AG04450 (cell line): ENCODE measurements at regions not wholly inside any gene's neighbourhood (a gene's known extent, or its start where the extent isn't known, plus 50 kb on each side); places are given as distances from the start of the nearest gene placed in this dataset.

ENCODE experiments used
- CTCF ChIA-PET: fragments of 300-600, 350-600 bp; formaldehyde crosslinking; extraction: SDS; loops from one replicate; lab custom pipeline; 2022; ENCODE audit warnings: antibody characterized with exemption, inconsistent platforms; lab: Charles Lee
- POLR2A ChIA-PET: fragments of 350-600 bp; formaldehyde crosslinking; extraction: SDS; loops from one replicate; lab custom pipeline; 2021; ENCODE audit warnings: antibody characterized with exemption, inconsistent platforms; lab: Yijun Ruan, JAX
- DNase-seq: peaks from one replicate; pipeline ENCODE4 v3.0.0-alpha.2; 2011; ENCODE audit warnings: low read depth, low spot score
- H3K27ac ChIP-seq: one replicate; pipeline ENCODE4 v1.5.1; 2012; ENCODE audit warnings: low read depth, low read length, control low read depth
- H3K27me3 ChIP-seq: one replicate; pipeline ENCODE4 v1.6.0; 2012; ENCODE audit warnings: low read length; ENCODE audit not compliant: control insufficient read depth, insufficient read depth
- H3K4me3 ChIP-seq: 2 replicates; pipeline ENCODE4 v1.5.1; 2011; ENCODE audit warnings: mild to moderate bottlenecking, low read depth, low read length, control low read depth
- H3K9me3 ChIP-seq: 2 replicates; pipeline ENCODE4 v1.5.1; 2012; ENCODE audit warnings: low read length; ENCODE audit not compliant: control insufficient read depth, insufficient read depth
- TF ChIP-seq, protein P1 (sequence below): IDR thresholded peaks from 2 replicates; pipeline ENCODE4 v1.5.1; 2011; ENCODE audit warnings: low read depth, low read length, control low read depth, inconsistent platforms

DNA sequence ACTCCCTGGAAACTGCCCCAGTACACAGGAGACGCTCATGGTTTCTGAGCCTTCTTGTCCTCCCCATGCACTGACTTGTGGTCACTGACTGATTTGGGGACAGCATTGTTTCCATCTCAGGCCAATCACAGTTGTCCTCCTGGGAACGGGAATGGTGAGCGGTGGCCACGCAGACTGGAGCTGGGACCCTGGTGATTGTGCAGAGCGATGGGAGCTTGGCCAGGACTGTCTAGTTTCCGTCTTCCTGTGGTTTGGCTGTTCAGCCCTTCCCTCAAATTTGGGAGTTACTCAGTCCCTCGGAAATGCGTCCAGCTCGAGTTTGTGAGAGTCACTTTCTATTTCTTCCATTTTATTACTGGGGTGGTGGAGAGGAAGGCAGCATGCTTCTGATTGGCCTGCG, 250.9 kb downstream of the ACTR3B start:
- TF ChIP-seq, protein P1, sequence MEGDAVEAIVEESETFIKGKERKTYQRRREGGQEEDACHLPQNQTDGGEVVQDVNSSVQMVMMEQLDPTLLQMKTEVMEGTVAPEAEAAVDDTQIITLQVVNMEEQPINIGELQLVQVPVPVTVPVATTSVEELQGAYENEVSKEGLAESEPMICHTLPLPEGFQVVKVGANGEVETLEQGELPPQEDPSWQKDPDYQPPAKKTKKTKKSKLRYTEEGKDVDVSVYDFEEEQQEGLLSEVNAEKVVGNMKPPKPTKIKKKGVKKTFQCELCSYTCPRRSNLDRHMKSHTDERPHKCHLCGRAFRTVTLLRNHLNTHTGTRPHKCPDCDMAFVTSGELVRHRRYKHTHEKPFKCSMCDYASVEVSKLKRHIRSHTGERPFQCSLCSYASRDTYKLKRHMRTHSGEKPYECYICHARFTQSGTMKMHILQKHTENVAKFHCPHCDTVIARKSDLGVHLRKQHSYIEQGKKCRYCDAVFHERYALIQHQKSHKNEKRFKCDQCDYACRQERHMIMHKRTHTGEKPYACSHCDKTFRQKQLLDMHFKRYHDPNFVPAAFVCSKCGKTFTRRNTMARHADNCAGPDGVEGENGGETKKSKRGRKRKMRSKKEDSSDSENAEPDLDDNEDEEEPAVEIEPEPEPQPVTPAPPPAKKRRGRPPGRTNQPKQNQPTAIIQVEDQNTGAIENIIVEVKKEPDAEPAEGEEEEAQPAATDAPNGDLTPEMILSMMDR: no peak
- ChIA-PET POLR2A (no interaction called here), CTCF (no interaction called here)
- no peak overlapping the region for H3K4me3 ChIP-seq
- DNase-seq: no peak
- peaks cover 51% of the 10 kb centered on the region for H3K9me3 ChIP-seq
- no peaks in the 10 kb centered on the region for H3K27me3 ChIP-seq
- no peak overlapping the region for H3K27ac ChIP-seq

DNA sequence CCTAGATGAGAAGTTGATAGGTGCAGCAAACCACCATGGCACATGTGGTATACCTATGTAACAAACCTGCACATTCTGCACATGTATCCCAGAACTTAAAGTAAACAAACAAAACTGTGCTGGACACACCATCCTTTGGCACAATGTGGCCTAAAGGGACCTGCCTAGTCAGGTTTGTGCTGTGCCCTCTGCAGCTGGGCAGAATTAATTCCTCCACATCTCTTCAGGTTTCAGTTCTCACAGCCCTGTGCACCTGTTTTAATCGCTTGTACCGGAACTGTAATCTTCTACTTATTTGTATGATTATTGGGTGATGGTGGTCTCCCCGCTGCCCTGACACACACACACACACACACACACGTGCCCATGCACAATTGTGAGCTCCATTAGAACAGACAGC, 252.7 kb downstream of the ACTR3B start:
- TF ChIP-seq, protein P1: no peak
- Histone ChIP-seq H3K4me3 (no peak overlapping the region), H3K9me3 (peaks cover 47% of the 10 kb centered on the region), H3K27me3 (no peaks in the 10 kb centered on the region), H3K27ac (no peak overlapping the region)
- CTCF ChIA-PET: no interaction called here
- no peak for DNase-seq
- POLR2A ChIA-PET: no interaction called here

DNA sequence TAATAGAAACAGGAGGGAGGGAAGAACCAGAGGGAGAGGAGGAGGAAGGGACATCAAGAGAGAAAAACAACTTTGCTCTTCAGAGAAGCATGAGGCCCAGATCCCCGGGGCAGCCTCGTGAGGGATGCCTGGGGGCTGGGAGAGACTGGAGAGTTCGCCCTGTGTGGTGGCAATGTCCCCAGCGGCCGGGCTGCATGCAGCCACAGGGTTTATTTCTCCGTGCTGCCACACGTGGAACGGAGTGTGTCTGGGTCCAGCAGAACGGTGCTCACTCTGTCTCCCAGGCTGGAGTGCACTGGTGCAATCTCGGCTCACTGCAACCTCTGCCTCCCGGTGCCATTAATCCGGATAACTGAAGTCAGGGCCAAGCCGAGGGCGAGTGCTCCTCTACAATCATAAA, 257.7 kb downstream of the ACTR3B start:
- Histone ChIP-seq H3K27me3 (no peaks in the 10 kb centered on the region), H3K9me3 (peaks cover 56% of the 10 kb centered on the region), H3K4me3 (no peak overlapping the region), H3K27ac (no peak overlapping the region)
- ChIA-PET CTCF (no interaction called here), POLR2A (no interaction called here)
- no peak for DNase-seq
- TF ChIP-seq, protein P1: no peak

DNA sequence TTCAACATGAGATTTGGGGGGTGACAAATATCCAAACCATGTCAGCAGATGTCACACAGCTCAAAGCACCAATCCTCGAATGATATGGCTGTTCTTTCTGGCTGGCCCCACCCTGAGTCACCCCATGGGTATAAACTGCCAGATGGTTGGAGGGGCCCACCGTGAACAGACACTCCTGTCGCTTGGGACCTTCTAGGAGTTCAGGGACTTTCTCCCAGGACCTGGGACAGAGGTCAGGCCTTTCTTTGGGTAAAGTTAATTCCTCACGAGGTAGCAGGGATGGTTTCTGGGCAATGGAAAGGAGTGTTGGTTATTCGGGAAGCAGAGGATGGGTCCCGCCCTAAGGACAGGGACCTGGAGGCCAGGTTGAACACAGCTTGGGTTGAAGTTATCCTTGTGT, 262.0 kb downstream of the ACTR3B start:
- CTCF ChIA-PET: no interaction called here
- no peak for DNase-seq
- Histone ChIP-seq H3K4me3 (no peak overlapping the region), H3K27me3 (no peaks in the 10 kb centered on the region), H3K9me3 (peaks cover 54% of the 10 kb centered on the region), H3K27ac (no peak overlapping the region)
- TF ChIP-seq, protein P1: no peak
- POLR2A ChIA-PET: no interaction called here

DNA sequence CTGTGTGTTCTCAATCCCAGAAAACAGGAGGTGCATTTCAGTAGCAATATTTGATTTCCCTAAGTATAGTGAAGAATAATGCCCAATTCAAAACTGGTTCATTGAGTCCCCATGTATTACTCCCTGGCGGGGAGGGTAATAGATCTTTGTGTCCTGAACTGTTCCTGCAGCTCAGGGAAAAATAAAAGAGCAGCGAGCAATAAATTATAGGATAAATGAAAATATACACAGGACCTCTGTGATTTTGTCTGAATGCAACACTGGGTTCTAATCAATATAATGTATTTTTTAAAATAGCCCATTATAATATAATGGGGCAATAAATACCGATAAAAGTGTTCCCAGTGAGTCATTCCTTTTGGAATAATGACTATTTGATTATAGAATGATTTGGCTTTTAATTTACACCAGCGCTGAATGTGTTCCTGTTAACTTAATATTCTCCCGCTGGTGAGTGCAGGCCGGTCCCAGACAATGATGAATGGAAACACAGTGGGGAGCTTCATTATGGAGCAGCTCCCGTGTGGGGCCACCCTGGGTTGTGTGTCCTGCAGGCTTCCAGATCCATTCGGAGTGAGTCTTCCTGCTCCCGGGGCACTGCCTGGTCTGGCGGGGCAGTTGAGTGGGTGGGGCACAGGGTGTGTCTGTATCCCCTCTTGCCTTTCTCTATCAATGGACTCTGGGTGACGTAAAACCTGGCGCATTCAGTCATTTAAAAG, 263.1 kb downstream of the ACTR3B start:
- DNase-seq: no peak
- H3K9me3 ChIP-seq: peaks cover 57% of the 10 kb centered on the region
- ChIA-PET POLR2A (no interaction called here), CTCF (no interaction called here)
- H3K27me3 ChIP-seq: no peaks in the 10 kb centered on the region
- H3K27ac ChIP-seq: no peak overlapping the region
- no peak overlapping the region for H3K4me3 ChIP-seq
- TF ChIP-seq, protein P1: no peak
